WERI-Rb-1 (cell line): ENCODE measurements at regions not wholly inside any gene's neighbourhood (a gene's known extent, or its start where the extent isn't known, plus 50 kb on each side); places are given as distances from the start of the nearest gene placed in this dataset.

Experiments
- DNase-seq: peaks from one replicate; pipeline ENCODE4 v3.0.0-alpha.2; 2020
- H3K27ac ChIP-seq: fragments of 250-450 bp; sonication (Bioruptor Pico); 2 replicates; pipeline ENCODE4 v1.5.1; 2020; ENCODE audit warnings: mild to moderate bottlenecking, moderate library complexity
- H3K27me3 ChIP-seq: fragments of 250-450 bp; sonication (Bioruptor Pico); 2 replicates; pipeline ENCODE4 v1.5.1; 2021; ENCODE audit warnings: mild to moderate bottlenecking, low read depth, moderate library complexity; ENCODE audit not compliant: insufficient read depth, severe bottlenecking
- H3K36me3 ChIP-seq: fragments of 250-450 bp; sonication (Bioruptor Pico); 2 replicates; pipeline ENCODE4 v1.5.1; 2020; ENCODE audit warnings: mild to moderate bottlenecking, moderate library complexity
- H3K4me3 ChIP-seq: 2 replicates; pipeline ENCODE4 v1.5.1; 2011; ENCODE audit warnings: low read depth, mild to moderate bottlenecking, control low read depth, low read length
- H3K9me3 ChIP-seq: fragments of 250-450 bp; sonication (Bioruptor Pico); 2 replicates; pipeline ENCODE4 v1.5.1; 2021; ENCODE audit warnings: mild to moderate bottlenecking, moderate library complexity; ENCODE audit not compliant: severe bottlenecking
- TF ChIP-seq, protein P1 (sequence below): IDR thresholded peaks from 2 replicates; pipeline ENCODE4 v1.5.1; 2011; ENCODE audit warnings: low read depth, mild to moderate bottlenecking, control low read depth, inconsistent platforms, low read length

DNA sequence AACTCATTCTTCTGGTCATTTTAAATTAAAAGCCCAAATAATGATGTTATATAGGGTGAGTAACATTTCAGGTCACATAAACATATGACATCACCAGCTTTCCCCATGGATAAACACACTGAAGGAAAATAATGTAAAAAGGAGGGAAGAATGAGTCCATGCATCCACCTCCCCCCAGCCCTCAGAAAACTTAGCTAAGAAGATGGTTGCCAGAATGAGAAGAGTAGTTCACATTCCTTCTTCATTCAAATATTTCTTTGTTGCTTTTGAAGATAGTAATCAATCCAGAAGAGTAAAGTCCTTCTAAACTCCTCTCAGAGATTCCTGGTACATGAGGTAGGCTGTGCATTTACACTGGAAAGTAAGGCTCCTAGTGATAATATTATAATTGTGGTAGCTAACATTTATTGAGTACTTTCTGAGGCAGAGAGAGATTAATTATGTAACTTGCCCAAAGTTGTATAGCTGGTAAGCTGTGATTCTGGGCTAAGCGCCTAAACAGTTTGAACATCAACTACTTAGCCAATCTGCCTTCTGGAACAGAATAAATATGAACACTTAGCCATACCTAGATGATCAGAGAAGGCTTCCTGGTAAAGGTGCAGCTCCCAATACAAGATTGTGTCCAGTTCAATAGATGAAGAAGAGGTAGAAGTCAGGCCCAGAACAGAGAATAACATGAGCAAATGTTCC lies 256.7 kb upstream of the FN1 start:
- TF ChIP-seq, protein P1, sequence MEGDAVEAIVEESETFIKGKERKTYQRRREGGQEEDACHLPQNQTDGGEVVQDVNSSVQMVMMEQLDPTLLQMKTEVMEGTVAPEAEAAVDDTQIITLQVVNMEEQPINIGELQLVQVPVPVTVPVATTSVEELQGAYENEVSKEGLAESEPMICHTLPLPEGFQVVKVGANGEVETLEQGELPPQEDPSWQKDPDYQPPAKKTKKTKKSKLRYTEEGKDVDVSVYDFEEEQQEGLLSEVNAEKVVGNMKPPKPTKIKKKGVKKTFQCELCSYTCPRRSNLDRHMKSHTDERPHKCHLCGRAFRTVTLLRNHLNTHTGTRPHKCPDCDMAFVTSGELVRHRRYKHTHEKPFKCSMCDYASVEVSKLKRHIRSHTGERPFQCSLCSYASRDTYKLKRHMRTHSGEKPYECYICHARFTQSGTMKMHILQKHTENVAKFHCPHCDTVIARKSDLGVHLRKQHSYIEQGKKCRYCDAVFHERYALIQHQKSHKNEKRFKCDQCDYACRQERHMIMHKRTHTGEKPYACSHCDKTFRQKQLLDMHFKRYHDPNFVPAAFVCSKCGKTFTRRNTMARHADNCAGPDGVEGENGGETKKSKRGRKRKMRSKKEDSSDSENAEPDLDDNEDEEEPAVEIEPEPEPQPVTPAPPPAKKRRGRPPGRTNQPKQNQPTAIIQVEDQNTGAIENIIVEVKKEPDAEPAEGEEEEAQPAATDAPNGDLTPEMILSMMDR, result no peak
- no peak overlapping the region for H3K4me3 ChIP-seq
- H3K27ac ChIP-seq, result no peak overlapping the region
- no peaks in the 10 kb centered on the region for H3K27me3 ChIP-seq
- no peaks in the 10 kb centered on the region for H3K36me3 ChIP-seq
- DNase-seq, result no peak
- H3K9me3 ChIP-seq, result no peaks in the 10 kb centered on the region

DNA sequence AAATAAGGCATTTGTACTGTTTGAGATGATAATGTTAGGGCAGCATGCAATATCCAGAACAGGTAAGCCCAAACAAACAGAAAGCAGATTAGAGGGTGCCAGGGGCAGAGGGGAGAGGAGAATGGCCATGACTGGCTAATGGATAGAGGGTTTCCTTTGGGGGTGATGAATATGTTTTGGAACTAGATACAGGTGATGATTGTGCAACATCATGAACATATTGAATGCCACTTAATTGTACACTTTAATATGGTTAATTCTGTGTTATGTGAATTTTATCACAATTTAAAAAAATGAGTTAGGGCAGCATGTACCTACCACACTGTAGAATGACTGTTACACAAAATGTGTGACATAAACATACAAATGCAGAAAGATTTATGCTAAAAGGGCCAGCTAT lies 255.5 kb upstream of the FN1 start:
- Histone ChIP-seq H3K27me3 (no peaks in the 10 kb centered on the region), H3K9me3 (no peaks in the 10 kb centered on the region), H3K4me3 (no peak overlapping the region), H3K27ac (no peak overlapping the region), H3K36me3 (no peaks in the 10 kb centered on the region)
- no peak for DNase-seq
- TF ChIP-seq, protein P1, result no peak

DNA sequence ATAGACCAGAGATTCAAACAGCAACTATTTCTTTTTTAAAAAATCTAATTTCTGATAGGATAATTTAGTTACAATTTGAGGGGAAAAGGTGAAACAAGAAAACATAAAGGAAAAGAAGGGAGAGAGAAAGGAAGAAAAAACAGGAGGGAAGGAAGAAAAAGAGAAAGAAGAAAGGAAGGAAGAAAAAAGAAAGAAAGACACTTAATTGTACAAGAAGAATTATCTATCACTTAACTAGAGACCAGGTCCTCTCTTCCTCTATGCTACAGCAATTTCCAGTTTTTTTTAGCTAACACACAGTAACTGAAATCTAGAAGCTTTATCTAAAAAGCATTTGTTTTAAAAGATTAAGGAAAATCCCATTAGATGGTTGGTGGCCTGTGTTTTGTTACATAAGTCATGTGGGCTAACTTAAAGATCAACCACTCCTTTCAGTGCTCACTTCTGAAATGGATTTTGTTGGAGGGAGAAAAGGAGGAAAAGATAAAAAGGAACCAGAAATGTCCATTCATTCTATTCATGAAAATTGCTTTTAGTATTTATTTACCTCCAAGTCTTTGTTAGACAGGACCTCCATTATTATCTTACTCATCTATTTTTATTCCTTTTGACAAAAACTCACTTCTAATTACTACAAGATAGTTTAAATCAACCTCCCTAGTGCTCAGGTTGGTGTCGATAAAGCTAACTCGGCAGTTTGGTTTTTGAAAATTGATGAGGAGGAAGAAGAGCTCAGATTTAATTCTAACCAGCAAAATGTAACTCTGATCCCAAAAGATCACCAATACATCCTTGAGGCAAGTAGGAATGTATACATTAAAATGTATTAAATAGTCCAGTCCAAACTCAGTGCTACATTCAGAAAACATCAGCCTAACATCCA lies 251.5 kb upstream of the FN1 start:
- Histone ChIP-seq H3K4me3 (no peak overlapping the region), H3K9me3 (no peaks in the 10 kb centered on the region), H3K27me3 (no peaks in the 10 kb centered on the region), H3K27ac (no peak overlapping the region), H3K36me3 (no peaks in the 10 kb centered on the region)
- no peak for DNase-seq
- TF ChIP-seq, protein P1, result no peak

DNA sequence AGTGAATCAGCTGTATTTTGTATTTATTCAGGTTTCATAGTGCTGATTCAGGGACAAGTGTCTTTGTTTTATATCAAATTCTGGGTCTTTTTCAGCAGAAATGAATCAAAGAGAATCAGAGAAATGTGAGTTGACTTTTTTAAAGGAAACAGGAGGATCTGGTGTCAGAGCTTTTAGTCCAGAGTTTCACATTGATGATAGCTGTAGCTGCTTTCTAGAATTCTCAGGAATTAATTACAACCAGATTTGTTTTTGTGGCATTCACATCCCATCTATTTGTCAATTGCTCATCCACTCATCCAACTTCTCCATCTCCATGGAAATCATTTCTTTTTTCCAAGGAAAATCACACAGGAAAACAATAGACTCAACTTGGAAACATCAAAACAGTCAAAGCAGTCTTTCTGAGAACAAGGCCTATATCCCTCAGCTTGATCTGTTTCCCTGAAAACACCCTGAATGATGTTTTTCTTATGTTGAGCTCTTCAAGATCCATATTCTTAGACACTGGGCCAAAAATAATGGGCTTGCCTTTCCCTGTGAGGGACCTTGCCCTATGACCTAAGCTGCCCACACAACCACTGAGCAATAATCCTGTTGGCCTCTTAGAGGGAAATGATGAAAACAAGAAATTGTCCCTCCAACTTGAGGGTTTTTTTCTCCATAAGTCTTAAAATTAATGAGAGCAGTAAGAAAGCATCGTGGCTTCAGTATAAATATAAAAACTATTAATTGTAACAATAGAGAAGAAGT lies 249.5 kb upstream of the FN1 start:
- no peaks in the 10 kb centered on the region for H3K9me3 ChIP-seq
- DNase-seq, result no peak
- no peaks in the 10 kb centered on the region for H3K27me3 ChIP-seq
- TF ChIP-seq, protein P1, result no peak
- no peak overlapping the region for H3K27ac ChIP-seq
- H3K36me3 ChIP-seq, result no peaks in the 10 kb centered on the region
- H3K4me3 ChIP-seq, result no peak overlapping the region

DNA sequence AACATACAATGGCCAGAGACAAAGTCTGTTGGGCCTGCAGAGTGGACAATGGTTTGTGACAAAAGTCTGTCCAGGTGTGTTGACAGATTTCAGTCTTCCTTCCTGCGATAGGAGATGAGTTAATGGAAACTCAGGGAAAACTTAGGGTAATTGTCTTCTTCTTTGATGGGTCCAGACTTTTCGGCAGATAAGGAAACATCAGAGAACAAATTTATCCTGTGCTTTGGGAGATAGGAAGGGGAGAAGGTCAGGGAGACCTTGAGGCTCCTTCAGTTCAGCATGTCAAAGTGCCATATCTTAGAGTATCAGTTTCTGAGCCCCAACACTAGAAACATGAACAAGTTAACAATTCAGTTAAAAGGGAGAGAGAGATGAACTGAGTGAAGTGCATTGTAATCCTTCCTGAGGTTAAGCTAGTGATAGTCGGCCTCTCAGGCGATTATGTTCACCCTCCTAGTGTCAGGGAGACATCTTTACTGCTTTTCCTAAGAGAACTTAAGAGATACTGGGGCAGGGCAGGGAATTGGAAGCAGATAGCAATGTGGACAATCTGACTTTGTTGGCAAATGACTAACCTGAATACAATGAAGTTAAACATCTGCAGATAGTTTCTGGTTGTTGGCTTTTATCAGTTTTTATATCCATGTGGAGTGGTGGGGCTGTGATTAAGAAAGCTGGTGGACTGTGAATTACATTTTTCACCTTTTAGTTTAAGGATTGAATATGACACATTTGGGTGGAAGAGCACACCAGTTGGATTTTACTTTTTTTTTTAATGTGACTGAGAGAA lies 248.8 kb upstream of the FN1 start:
- TF ChIP-seq, protein P1, result no peak
- no peak overlapping the region for H3K27ac ChIP-seq
- DNase-seq, result no peak
- no peaks in the 10 kb centered on the region for H3K9me3 ChIP-seq
- no peak overlapping the region for H3K4me3 ChIP-seq
- H3K27me3 ChIP-seq, result no peaks in the 10 kb centered on the region
- H3K36me3 ChIP-seq, result no peaks in the 10 kb centered on the region
